HS-5 (cell line): ENCODE measurements at regions not wholly inside any gene's neighbourhood (a gene's known extent, or its start where the extent isn't known, plus 50 kb on each side); places are given as distances from the start of the nearest gene placed in this dataset.
"Not testable (repeated sequence)": the region's sequence is repeated elsewhere in the genome, so short reads cannot be mapped to it uniquely, and the experiment has no call there.

Experiments
- DNase-seq: peaks from one replicate; pipeline ENCODE4 v3.0.0-alpha.2; 2012; ENCODE audit warnings: low read depth

GRCh38 chr7:110396021-110396420 lies 694.9 kb upstream of the LRRN3 start:
- no peak for DNase-seq

DNA sequence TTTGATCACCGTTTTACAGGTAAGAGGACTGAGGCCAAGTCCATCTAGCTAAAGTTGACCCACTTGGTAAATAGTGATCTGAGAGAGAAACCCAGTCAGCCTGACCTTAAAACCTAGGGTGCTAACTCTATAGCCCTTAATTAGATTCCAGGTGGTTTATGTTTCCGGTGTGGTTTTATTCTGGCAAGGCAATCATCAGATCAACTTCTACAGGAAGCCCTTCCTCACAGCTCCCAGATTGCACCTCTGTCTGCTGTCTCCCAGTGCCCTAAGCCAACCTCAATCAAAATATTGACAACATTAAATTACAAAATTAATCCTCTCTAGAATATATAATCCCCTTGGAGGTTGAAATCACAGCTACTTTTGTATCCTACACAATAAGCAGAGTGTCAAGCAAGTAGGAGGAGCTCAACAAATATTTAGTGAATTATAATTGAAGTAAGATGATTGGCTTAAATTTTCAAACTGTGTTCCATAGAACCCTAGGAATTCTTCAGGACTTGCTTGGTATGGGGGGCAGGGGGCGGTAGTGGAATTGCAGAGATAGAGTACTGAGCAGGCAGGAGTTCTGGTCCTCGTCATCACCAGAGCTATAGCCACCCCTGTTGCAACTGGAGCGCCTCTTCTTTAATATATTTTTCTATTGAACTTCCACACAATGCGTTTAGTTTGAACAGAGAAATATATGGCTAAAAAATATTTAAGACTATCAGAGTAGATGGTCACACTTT lies 692.8 kb upstream of the LRRN3 start:
- no peak for DNase-seq

DNA sequence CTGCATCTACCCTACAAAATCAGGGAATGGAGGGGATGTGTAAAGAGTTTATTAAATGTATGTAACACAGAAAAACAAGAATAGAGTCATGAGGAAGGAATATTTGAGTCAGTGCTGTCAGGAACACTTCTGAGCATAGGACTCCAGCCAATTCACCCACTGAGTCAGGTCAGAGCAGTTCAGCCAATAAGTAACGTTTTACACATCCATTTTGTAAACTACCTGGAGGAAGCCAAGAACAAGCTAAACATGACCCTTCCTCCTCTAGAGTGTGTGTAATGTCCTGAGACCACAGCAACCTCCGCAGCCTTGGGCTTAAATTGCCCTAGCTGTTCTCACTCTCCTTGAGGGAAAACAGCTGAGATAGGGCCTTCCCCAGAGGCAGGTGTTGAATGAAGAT lies 691.5 kb upstream of the LRRN3 start:
- no peak for DNase-seq

- DNase-seq: no peak
These were observed 690.5 kb upstream of the LRRN3 start for GRCh38 chr7:110400411-110400810.

- DNase-seq: no peak
These were observed 683.7 kb upstream of the LRRN3 start for GRCh38 chr7:110407242-110407641.

- no peak for DNase-seq
These were observed 683.2 kb upstream of the LRRN3 start for GRCh38 chr7:110407706-110408105.

GRCh38 chr7:110412614-110413013 lies 678.3 kb upstream of the LRRN3 start:
- no peak for DNase-seq

DNA sequence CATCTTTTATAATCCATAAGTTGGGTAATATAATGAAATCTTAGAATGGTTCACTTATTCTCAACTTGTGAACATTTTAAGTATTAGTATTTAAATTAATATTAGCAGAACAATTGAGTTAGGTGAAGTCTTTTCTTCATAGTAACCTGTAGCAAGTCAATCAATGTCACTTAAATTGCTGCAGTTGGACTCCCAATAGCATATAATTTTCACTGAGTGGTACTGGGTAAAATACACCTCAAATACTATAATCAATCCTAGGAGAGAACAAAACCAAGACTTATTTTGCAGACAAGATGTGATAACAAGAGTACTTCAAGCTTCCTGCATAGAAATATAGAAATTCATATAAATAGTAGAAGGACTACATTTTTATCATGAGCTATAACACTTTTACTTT lies 677.9 kb upstream of the LRRN3 start:
- no peak for DNase-seq

GRCh38 chr7:110417611-110418010 lies 673.3 kb upstream of the LRRN3 start:
- no peak for DNase-seq

GRCh38 chr7:110418659-110419280 lies 672.2 kb upstream of the LRRN3 start:
- DNase-seq: no peak

DNA sequence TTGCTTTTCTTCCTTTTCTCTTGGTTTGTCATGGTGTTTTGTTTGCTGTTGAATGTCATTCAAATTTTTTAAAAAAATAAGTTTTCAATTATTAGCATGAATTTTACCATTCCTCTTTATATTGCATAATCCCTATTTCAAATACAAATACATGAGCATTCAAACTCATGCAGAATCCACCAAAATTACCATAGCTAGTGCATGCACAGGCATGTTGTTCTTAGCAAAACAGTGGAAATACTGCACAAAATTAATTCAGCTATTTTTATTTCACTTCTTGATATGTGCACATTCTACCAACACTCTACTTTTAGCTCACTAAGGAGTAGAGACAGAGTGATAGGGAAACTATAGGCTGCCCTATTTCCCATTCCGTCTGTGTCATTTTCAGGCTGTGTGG lies 670.1 kb upstream of the LRRN3 start:
- DNase-seq: no peak

GRCh38 chr7:110421490-110422241 lies 669.3 kb upstream of the LRRN3 start:
- DNase-seq: no peak

GRCh38 chr7:110432061-110432553 lies 658.8 kb upstream of the LRRN3 start:
- no peak for DNase-seq

DNA sequence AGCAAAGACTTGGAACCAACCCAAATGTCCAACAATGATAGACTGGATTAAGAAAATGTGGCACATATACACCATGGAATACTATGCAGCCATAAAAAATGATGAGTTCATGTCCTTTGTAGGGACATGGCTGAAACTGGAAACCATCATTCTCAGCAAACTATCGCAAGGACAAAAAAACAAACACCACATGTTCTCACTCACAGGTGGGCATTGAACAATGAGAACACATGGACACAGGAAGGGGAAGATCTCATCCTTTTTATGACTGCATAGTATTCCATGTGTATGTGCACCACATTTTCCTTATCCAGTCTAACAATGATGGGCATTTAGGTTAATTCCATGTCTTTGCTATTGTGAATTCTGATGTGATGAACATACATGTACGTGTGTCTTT lies 652.0 kb upstream of the LRRN3 start:
- DNase-seq: not testable (repeated sequence)

GRCh38 chr7:110442381-110442837 lies 648.5 kb upstream of the LRRN3 start:
- DNase-seq: no peak

DNA sequence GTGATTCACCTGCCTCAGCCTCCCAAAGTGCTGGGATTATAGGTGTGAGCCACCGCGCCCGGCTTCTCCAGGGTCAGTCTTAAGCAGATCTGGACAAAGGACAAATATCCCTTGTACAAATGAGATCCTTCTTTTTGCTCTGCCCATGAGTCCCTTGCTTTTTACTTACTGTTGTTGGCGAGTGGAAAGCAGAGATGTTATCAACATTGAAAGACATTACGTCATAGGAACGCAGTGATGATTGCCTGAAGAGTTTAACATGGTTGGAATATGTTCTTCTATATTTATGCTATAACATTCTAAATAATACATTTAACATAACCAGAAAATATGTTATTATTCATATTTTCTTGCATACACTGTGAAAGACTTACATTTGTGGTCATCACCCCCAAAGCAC lies 644.3 kb upstream of the LRRN3 start:
- no peak for DNase-seq

DNA sequence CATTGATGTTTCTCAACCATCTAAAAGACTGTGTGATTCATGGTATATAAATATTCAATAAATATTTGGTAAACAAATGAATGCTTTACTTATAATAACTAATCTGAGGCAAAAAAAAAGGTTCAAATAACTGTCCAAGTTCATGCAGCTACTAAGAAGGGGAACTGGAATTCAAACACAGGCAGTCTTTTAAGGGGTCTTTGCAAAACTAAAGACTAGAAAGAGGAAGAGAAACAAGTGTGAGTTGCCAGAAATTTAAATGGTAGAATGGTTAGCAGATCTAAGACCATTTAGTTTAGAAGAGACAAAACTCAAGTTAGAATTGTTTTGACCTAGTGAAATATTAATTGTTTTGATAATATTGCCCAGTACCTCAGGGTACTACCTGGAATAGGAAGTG lies 642.0 kb upstream of the LRRN3 start:
- no peak for DNase-seq

GRCh38 chr7:110454713-110455112 lies 636.2 kb upstream of the LRRN3 start:
- no peak for DNase-seq

- no peak for DNase-seq
These were observed 629.3 kb upstream of the LRRN3 start for GRCh38 chr7:110461621-110462020.

DNA sequence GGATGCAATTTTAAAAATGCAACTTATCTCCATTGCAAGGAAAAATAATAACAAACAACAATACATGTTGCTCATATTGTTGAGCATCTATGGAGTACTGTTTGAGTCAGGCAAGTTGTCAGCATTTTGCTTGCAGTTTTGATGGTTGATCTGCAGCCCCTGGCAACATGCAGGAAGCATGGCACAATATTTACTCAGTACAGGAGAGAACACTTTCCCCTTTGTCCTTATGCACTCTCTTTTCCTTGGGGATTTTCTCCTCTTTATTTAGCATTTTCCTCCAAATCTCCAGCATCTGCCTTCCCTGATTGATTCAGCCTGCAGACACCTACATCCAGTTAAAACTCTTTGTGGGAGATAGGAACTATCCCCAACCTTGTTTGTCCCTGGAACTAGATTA lies 620.5 kb upstream of the LRRN3 start:
- DNase-seq: no peak

GRCh38 chr7:110472419-110472818 lies 618.5 kb upstream of the LRRN3 start:
- not testable (repeated sequence) for DNase-seq

GRCh38 chr7:110480964-110481363 lies 610.0 kb upstream of the LRRN3 start:
- DNase-seq: no peak

- no peak for DNase-seq
These were observed 607.4 kb upstream of the LRRN3 start for GRCh38 chr7:110483553-110483952.
